Lung (tissue), 11 donors: ENCODE measurements at regions not wholly inside any gene's neighbourhood (a gene's known extent, or its start where the extent isn't known, plus 50 kb on each side); places are given as distances from the start of the nearest gene placed in this dataset.

Source experiments
- ATAC-seq: fragments of 200-7000 bp; cut with Tn5 transposase; one replicate; pipeline ENCODE4 v1.9.1; 2020; ENCODE audit warnings: moderate number of reproducible peaks; ENCODE audit not compliant: insufficient read depth, low FRiP score
- DNase-seq, 3 donors: peaks; one replicate each; pipeline ENCODE4 v3.0.0-alpha.2; 2013 to 2017
- H3K27ac ChIP-seq, 2 donors: one replicate each; pipeline ENCODE4 v1.5.1; 2013; ENCODE audit warnings: mild to moderate bottlenecking in 2 of 2, moderate library complexity in 2 of 2, control low read depth in 1 of 2, inconsistent platforms in 1 of 2, low read depth in 1 of 2, low read length in 1 of 2
- H3K27me3 ChIP-seq, 3 donors: one replicate each; pipeline ENCODE4 v1.5.1; 2013; ENCODE audit warnings: low read length in 2 of 3; ENCODE audit not compliant: control insufficient read depth in 3 of 3, insufficient read depth in 3 of 3
- H3K36me3 ChIP-seq, 4 donors: one replicate each; pipeline ENCODE4 v1.5.1; 2013; ENCODE audit warnings: low read length in 4 of 4, mild to moderate bottlenecking in 1 of 4, moderate library complexity in 1 of 4; ENCODE audit not compliant: control insufficient read depth in 4 of 4, insufficient read depth in 4 of 4
- H3K4me1 ChIP-seq, 5 donors: one replicate each; pipeline ENCODE4 v1.5.1; 2013; ENCODE audit warnings: low read length in 5 of 5, mild to moderate bottlenecking in 2 of 5, moderate library complexity in 1 of 5; ENCODE audit not compliant: control insufficient read depth in 5 of 5, insufficient read depth in 5 of 5
- H3K4me3 ChIP-seq: one replicate; pipeline ENCODE4 v1.5.1; 2013; ENCODE audit warnings: mild to moderate bottlenecking, control low read depth, moderate library complexity
- H3K9ac ChIP-seq, 2 donors: one replicate each; pipeline ENCODE4 v1.5.1; 2013; ENCODE audit warnings: low read length in 2 of 2, control low read depth in 1 of 2; ENCODE audit not compliant: insufficient read depth in 1 of 2
- H3K9me3 ChIP-seq, 4 donors: one replicate each; pipeline ENCODE4 v1.5.1; 2013; ENCODE audit warnings: low read length in 3 of 4, mild to moderate bottlenecking in 1 of 4, moderate library complexity in 1 of 4; ENCODE audit not compliant: control insufficient read depth in 4 of 4, insufficient read depth in 3 of 4
- CTCF ChIP-seq: IDR thresholded peaks from 2 replicates; pipeline ENCODE4 v1.5.1; 2012; ENCODE audit warnings: mild to moderate bottlenecking; ENCODE audit errors: control extremely low read depth, extremely low read depth
- WGBS, 2 donors: extraction: QIAGEN DNeasy Blood & Tissue Kit; methylation state at CpG; one replicate each; pipeline ENCODE4 v1.1.7; 2013; 5-methylcytosine and 5-hydroxymethylcytosine counted together
- donor health status: control.
- donor health status: control.
- donor health status: Bipolar disorder and iron deficiency.
- donor health status: healthy.
- donor health status: DM: yes; HTN: yes; CAD: no.

DNA sequence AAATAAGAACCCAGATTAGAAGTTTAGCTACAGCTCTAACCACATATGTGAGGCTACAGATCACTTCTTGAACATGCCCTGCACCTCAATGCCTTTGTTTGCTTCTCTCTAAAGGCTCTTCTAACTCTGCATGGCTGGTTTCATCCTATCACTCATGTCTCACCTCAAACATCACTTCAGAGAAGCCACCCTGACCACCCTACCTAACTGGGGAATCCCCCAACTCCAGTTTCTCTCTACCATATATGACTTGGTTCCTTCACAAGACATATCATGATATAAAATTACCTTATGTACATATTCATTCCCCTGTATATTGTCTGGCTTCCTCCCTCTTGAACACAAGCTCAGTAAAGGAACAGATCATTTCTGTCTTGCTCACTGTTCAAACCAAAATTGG lies 250.2 kb upstream of the GRIP1 start:
- no peak overlapping the region for H3K9ac ChIP-seq
- H3K9me3 ChIP-seq, result no peaks in the 10 kb centered on the region
- H3K27ac ChIP-seq, result no peak overlapping the region
- no peaks in the 10 kb centered on the region for H3K36me3 ChIP-seq
- DNase-seq, result no peak
- ATAC-seq, result no peak
- no peak for TF ChIP-seq CTCF
- H3K27me3 ChIP-seq, result no peaks in the 10 kb centered on the region
- no peak overlapping the region for H3K4me3 ChIP-seq
- H3K4me1 ChIP-seq, result no peaks in the 10 kb centered on the region

GRCh38 chr12:66931091-66931490 lies 252.2 kb upstream of the GRIP1 start:
- DNase-seq (no peak), ATAC-seq (no peak)
- no peak overlapping the region for H3K4me3 ChIP-seq
- no peak overlapping the region for H3K9ac ChIP-seq
- H3K27ac ChIP-seq, result no peak overlapping the region
- no peaks in the 10 kb centered on the region for H3K27me3 ChIP-seq
- no peak for TF ChIP-seq CTCF
- no peaks in the 10 kb centered on the region for H3K4me1 ChIP-seq
- no peaks in the 10 kb centered on the region for H3K36me3 ChIP-seq
- no peaks in the 10 kb centered on the region for H3K9me3 ChIP-seq
- 76 to 92% methylated on average over 3 of the region's 3 CpGs for WGBS, 2 donors

DNA sequence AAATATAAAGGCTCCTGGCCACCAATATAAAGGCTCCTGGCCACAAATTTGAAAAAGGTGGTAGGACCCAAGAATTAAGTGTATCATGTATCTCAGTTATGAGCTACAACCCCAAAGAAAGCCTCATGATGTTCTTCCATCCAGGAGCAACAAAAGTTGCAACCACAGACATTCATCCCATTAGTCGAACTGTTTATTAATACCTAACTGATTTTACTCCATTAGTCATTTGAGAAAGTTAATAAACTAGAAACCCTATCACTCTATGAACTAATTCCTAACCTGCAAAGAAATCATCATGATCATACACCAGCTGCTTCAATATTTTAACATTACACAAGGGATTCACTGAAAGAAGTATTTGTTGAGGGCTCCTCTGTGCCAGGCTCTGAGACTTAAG lies 253.2 kb upstream of the GRIP1 start:
- Histone ChIP-seq H3K27me3 (no peaks in the 10 kb centered on the region), H3K27ac (no peak overlapping the region), H3K4me1 (no peaks in the 10 kb centered on the region), H3K9me3 (peaks cover 0 to 3% (median 0%) of the 10 kb centered on the region in 4 donors), H3K4me3 (no peak overlapping the region), H3K36me3 (no peaks in the 10 kb centered on the region), H3K9ac (no peak overlapping the region)
- ATAC-seq (no peak), DNase-seq (no peak)
- TF ChIP-seq CTCF, result no peak
- 92 to 94% methylated on average over 1 of the region's 1 CpG for WGBS, 2 donors

DNA sequence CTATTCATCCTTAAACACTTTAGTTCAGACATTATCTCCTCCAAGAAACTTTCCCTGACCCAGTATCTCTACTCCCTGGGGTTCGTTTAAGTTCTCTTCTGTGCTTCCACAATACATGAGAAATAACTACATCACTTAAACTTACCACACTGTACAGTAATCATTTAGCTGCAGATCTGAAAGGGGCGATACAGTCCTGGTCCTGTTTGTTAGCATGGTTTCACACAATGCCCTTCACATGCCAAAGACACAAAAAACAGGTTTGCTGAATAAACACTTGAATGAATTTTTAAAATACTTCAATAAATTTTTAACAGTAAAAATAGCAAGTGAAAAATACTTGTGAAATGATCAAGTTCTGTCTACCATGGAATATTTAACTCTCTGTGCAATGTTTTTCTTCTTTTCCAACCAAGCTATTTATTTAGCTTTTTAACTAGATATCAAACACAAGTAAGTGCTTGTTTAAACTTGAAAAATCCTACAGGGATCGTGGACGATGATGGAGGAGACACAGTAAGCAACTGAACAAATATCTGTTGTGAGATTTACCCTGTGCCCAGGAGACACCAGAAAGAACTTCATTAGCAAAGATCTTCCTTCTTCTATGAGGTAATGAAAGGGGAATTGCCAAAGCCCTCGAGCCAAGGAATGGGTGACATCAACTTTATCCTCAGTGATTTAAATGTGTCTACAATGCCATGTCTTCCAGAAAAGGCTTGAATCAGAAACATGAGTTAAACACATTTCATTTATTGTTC lies 255.6 kb upstream of the GRIP1 start:
- Histone ChIP-seq H3K4me1 (no peaks in the 10 kb centered on the region), H3K36me3 (no peaks in the 10 kb centered on the region), H3K9me3 (peaks cover 0 to 3% (median 0%) of the 10 kb centered on the region in 4 donors), H3K27me3 (no peaks in the 10 kb centered on the region), H3K4me3 (no peak overlapping the region), H3K27ac (no peak overlapping the region), H3K9ac (no peak overlapping the region)
- TF ChIP-seq CTCF, result no peak
- WGBS, 2 donors, result 53 to 77% methylated on average over 5 of the region's 5 CpGs
- ATAC-seq (no peak), DNase-seq (peak in 2 of 3 donors; percentile 39 to 62)
